Cardiac muscle cell (in vitro differentiated cells and primary cell): ENCODE measurements at regions not wholly inside any gene's neighbourhood (a gene's known extent, or its start where the extent isn't known, plus 50 kb on each side); places are given as distances from the start of the nearest gene placed in this dataset.
"Not testable (repeated sequence)": the region's sequence is repeated elsewhere in the genome, so short reads cannot be mapped to it uniquely, and the experiment has no call there.

Source experiments
- DNase-seq, 2 donors: peaks; one replicate each; pipeline versions ENCODE4 v3.0.0 to v3.0.0-alpha.2; 2010 to 2017; ENCODE audit warnings: low read depth in 1 of 2, low spot score in 1 of 2
- H3K27ac ChIP-seq: fragments of 200-600 bp; sonication (generic); 2 replicates; pipeline ENCODE4 v1.5.1; 2016
- H3K27me3 ChIP-seq: fragments of 200-600 bp; sonication (generic); 2 replicates; pipeline ENCODE4 v1.6.0; 2016; ENCODE audit warnings: control low read depth
- H3K36me3 ChIP-seq: fragments of 200-600 bp; sonication (generic); 2 replicates; pipeline ENCODE4 v1.5.1; 2016; ENCODE audit warnings: control low read depth
- H3K4me1 ChIP-seq: fragments of 200-600 bp; sonication (generic); 2 replicates; pipeline ENCODE4 v1.8.1; 2017; ENCODE audit warnings: low read depth, mild to moderate bottlenecking, mixed run types
- H3K4me3 ChIP-seq: fragments of 200-600 bp; sonication (generic); 2 replicates; pipeline ENCODE4 v1.5.1; 2016; ENCODE audit warnings: mild to moderate bottlenecking
- H3K9me3 ChIP-seq: fragments of 200-600 bp; sonication (generic); 2 replicates; pipeline ENCODE4 v1.5.1; 2017; ENCODE audit warnings: low read depth, mild to moderate bottlenecking, control low read depth
- CTCF ChIP-seq: IDR thresholded peaks from 2 replicates; pipeline ENCODE4 v1.5.1; 2012; ENCODE audit warnings: low read depth, mild to moderate bottlenecking, low read length

- H3K4me3 ChIP-seq, result no peak overlapping the region
- DNase-seq, result no peak
- H3K27me3 ChIP-seq, result no peaks in the 10 kb centered on the region
- no peaks in the 10 kb centered on the region for H3K9me3 ChIP-seq
- no peak for TF ChIP-seq CTCF
- no peaks in the 10 kb centered on the region for H3K4me1 ChIP-seq
- H3K27ac ChIP-seq, result no peak overlapping the region
- H3K36me3 ChIP-seq, result no peaks in the 10 kb centered on the region
Observed at GRCh38 chr13:81275666-81276258, 934.8 kb upstream of the SPRY2 start.

GRCh38 chr13:81247711-81248110 is 906.8 kb upstream of the SPRY2 start:
- H3K9me3 ChIP-seq, result no peaks in the 10 kb centered on the region
- no peaks in the 10 kb centered on the region for H3K4me1 ChIP-seq
- H3K4me3 ChIP-seq, result no peak overlapping the region
- H3K36me3 ChIP-seq, result no peaks in the 10 kb centered on the region
- DNase-seq, result no peak
- no peak for TF ChIP-seq CTCF
- H3K27ac ChIP-seq, result no peak overlapping the region
- no peaks in the 10 kb centered on the region for H3K27me3 ChIP-seq

- no peaks in the 10 kb centered on the region for H3K27me3 ChIP-seq
- H3K36me3 ChIP-seq, result no peaks in the 10 kb centered on the region
- H3K4me3 ChIP-seq, result no peak overlapping the region
- H3K27ac ChIP-seq, result no peak overlapping the region
- H3K9me3 ChIP-seq, result no peaks in the 10 kb centered on the region
- DNase-seq, result no peak
- TF ChIP-seq CTCF, result no peak
- H3K4me1 ChIP-seq, result no peaks in the 10 kb centered on the region
Observed at GRCh38 chr13:81246556-81246955, 905.6 kb upstream of the SPRY2 start.

DNA sequence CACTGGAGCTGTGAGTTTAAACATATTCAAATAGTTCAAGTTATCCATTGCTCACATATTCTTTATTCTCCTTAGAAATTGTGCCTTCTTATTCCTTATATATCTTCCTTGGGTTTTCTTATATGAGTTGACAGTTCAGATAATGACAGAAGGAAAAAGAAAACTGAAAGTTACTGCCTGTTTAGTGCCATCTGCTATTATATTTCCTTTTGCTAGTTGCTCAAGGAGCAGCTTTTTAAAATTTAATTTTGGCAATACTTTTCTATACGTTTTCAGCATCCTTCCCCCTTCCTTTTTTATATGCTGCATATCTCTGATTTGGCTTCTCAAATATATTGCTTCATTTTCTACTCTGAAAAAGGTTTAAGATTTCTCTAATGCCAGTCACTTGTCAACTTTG is 903.1 kb upstream of the SPRY2 start:
- no peaks in the 10 kb centered on the region for H3K9me3 ChIP-seq
- DNase-seq, result no peak
- H3K4me3 ChIP-seq, result no peak overlapping the region
- H3K27me3 ChIP-seq, result no peaks in the 10 kb centered on the region
- H3K36me3 ChIP-seq, result no peaks in the 10 kb centered on the region
- no peak overlapping the region for H3K27ac ChIP-seq
- TF ChIP-seq CTCF, result no peak
- H3K4me1 ChIP-seq, result no peaks in the 10 kb centered on the region

- no peak for DNase-seq
- Histone ChIP-seq H3K27ac (no peak overlapping the region), H3K27me3 (no peaks in the 10 kb centered on the region), H3K9me3 (no peaks in the 10 kb centered on the region), H3K4me3 (no peak overlapping the region), H3K36me3 (no peaks in the 10 kb centered on the region), H3K4me1 (no peaks in the 10 kb centered on the region)
- TF ChIP-seq CTCF, result no peak
Observed at GRCh38 chr13:81230386-81230785, 889.5 kb upstream of the SPRY2 start.

GRCh38 chr13:81226830-81227229 is 885.9 kb upstream of the SPRY2 start:
- not testable (repeated sequence) for H3K27ac ChIP-seq, H3K27me3 ChIP-seq, H3K4me1 ChIP-seq, DNase-seq, H3K36me3 ChIP-seq, H3K4me3 ChIP-seq, H3K9me3 ChIP-seq
